SHP77 treated with DMSO at 0.1 percent for 48 hours (cell line): ENCODE measurements at regions not wholly inside any gene's neighbourhood (a gene's known extent, or its start where the extent isn't known, plus 50 kb on each side); places are given as distances from the start of the nearest gene placed in this dataset.
A peak's percentile ranks its signal among the peaks of the same experiment; 100 is the strongest.
"Not testable (repeated sequence)": the region's sequence is repeated elsewhere in the genome, so short reads cannot be mapped to it uniquely, and the experiment has no call there.

Experiments
- DNase-seq: peaks from one replicate; lab custom pipeline; 2025; lab: John Stamatoyannopoulos, UW

- no peak for DNase-seq
These were observed 537.7 kb downstream of the SOCS6 start for GRCh38 chr18:70826571-70826970.

GRCh38 chr18:70822691-70823090 is 533.8 kb downstream of the SOCS6 start:
- DNase-seq: no peak

- no peak for DNase-seq
These were observed 533.3 kb downstream of the SOCS6 start for GRCh38 chr18:70822117-70822516.

- no peak for DNase-seq
These were observed 519.7 kb downstream of the SOCS6 start for GRCh38 chr18:70808481-70809056.

- peak; percentile 31 for DNase-seq
These were observed 493.1 kb downstream of the SOCS6 start for GRCh38 chr18:70781860-70782453.

- DNase-seq: not testable (repeated sequence)
These were observed 477.4 kb downstream of the SOCS6 start for GRCh38 chr18:70766254-70766653.

GRCh38 chr18:70762812-70763211 is 474.0 kb downstream of the SOCS6 start:
- no peak for DNase-seq

GRCh38 chr18:70758780-70759179 is 469.9 kb downstream of the SOCS6 start:
- DNase-seq: no peak

- DNase-seq: no peak
These were observed 465.6 kb downstream of the SOCS6 start for GRCh38 chr18:70754486-70754885.

- DNase-seq: no peak
These were observed 444.1 kb downstream of the SOCS6 start for GRCh38 chr18:70732916-70733315.

GRCh38 chr18:70732188-70732587 is 443.3 kb downstream of the SOCS6 start:
- no peak for DNase-seq

- DNase-seq: no peak
These were observed 431.8 kb downstream of the SOCS6 start for GRCh38 chr18:70720607-70721006.

GRCh38 chr18:70709720-70710119 is 420.9 kb downstream of the SOCS6 start:
- DNase-seq: no peak

- DNase-seq: no peak
These were observed 420.3 kb downstream of the SOCS6 start for GRCh38 chr18:70709144-70709543.

GRCh38 chr18:70705831-70706416 is 417.1 kb downstream of the SOCS6 start:
- DNase-seq: no peak

GRCh38 chr18:70700496-70700895 is 411.7 kb downstream of the SOCS6 start:
- no peak for DNase-seq

GRCh38 chr18:70698574-70698973 is 409.7 kb downstream of the SOCS6 start:
- no peak for DNase-seq

GRCh38 chr18:70693246-70693645 is 404.4 kb downstream of the SOCS6 start:
- DNase-seq: no peak

- not testable (repeated sequence) for DNase-seq
These were observed 400.9 kb downstream of the SOCS6 start for GRCh38 chr18:70689765-70690164.

- no peak for DNase-seq
These were observed 399.4 kb downstream of the SOCS6 start for GRCh38 chr18:70688286-70688685.

- no peak for DNase-seq
These were observed 396.0 kb downstream of the SOCS6 start for GRCh38 chr18:70684821-70685220.

GRCh38 chr18:70683263-70683662 is 394.4 kb downstream of the SOCS6 start:
- DNase-seq: no peak

- DNase-seq: no peak
These were observed 386.1 kb downstream of the SOCS6 start for GRCh38 chr18:70674896-70675295.

- no peak for DNase-seq
These were observed 385.0 kb downstream of the SOCS6 start for GRCh38 chr18:70673831-70674230.
